ENCODE measurements at regions not wholly inside any gene's neighbourhood (a gene's known extent, or its start where the extent isn't known, plus 50 kb on each side); places are given as distances from the start of the nearest gene placed in this dataset.

GRCh38 chr6:170057034-170057734, 233.7 kb downstream of the DLL1 start:
- H3K9ac ChIP-seq (replicated peaks; ENCODE audit: extremely low read depth, insufficient read depth, low read length), result no peak overlapping the region
- dilution Hi-C loops (cut with MboI; ENCODE audit: extremely low pct_ligation_motif_present, low sequenced_read_pairs), result no loop called here
- no peak overlapping the region for H2AFZ ChIP-seq (ENCODE audit: low read depth, low read length)
- H3K4me1 ChIP-seq (ENCODE audit: control insufficient read depth, extremely low read depth, insufficient read depth, low read length), result no peaks in the 10 kb centered on the region
- H3K27ac ChIP-seq (ENCODE audit: insufficient read depth, low read depth, low read length), result no peak overlapping the region
- H3K9me1 ChIP-seq (replicated peaks; ENCODE audit: control insufficient read depth, extremely low read depth, insufficient read depth, low read length), result no peaks in the 10 kb centered on the region
- H3K79me2 ChIP-seq (ENCODE audit: control insufficient read depth, insufficient read depth, low read length), result no peaks in the 10 kb centered on the region
- ChIA-PET POLR2A (no interaction called here), CTCF (no interaction called here)
- H3K4me3 ChIP-seq (replicated peaks in 1 of 3; ENCODE audit: insufficient read depth in 1 of 3, low read depth in 1 of 3, low read length in 3 of 3), result no peak overlapping the region
- H3K36me3 ChIP-seq (ENCODE audit: control insufficient read depth in 2 of 2, extremely low read depth in 1 of 2, insufficient read depth in 2 of 2, low read length in 2 of 2), result no peaks in the 10 kb centered on the region
- BruUV-seq (replicated peaks), result no TSS peak
- no peaks in the 10 kb centered on the region for H3K27me3 ChIP-seq (ENCODE audit: control insufficient read depth in 2 of 2, insufficient read depth in 2 of 2, low read length in 2 of 2)
- DNase-seq (ENCODE audit: low read depth, low spot score) (no peak), FAIRE-seq (no peak)
- intact Hi-C loops (cut with micrococcal nuclease), result no loop called here
- H3K4me2 ChIP-seq (ENCODE audit: insufficient read depth, low read length), result no peak overlapping the region
- no peaks in the 10 kb centered on the region for H3K9me3 ChIP-seq (replicated peaks; ENCODE audit: control insufficient read depth, insufficient read depth, low read length)
- TF ChIP-seq CTCF (IDR thresholded peaks at IDR 0.05; ENCODE audit: extremely low read depth in 1 of 2, insufficient read depth in 1 of 2, low read depth in 1 of 2, low read length in 2 of 2) (no peak), POLR2AphosphoS5 (IDR thresholded peaks at IDR 0.05; ENCODE audit: insufficient read depth, low read depth, low read length) (no peak), MAX (IDR thresholded peaks at IDR 0.05; ENCODE audit: insufficient read depth, insufficient read length) (no peak), JUN (IDR thresholded peaks at IDR 0.05; ENCODE audit: borderline replicate concordance, insufficient read depth, insufficient read length, low read depth) (no peak), EZH2 (IDR thresholded peaks at IDR 0.05; ENCODE audit: borderline replicate concordance, low read depth, low read length, severe bottlenecking) (no peak), FOS (IDR thresholded peaks at IDR 0.05; ENCODE audit: borderline replicate concordance, insufficient read depth, low read length) (no peak), GATA2 (IDR thresholded peaks at IDR 0.05; ENCODE audit: insufficient read depth, insufficient read length, low read depth, low read length) (no peak), MYC (IDR thresholded peaks at IDR 0.05; ENCODE audit: low read depth, low read length) (no peak), POLR2A (IDR thresholded peaks at IDR 0.05; ENCODE audit: low read depth, low read length) (no peak)
- no peaks in the 10 kb centered on the region for H4K20me1 ChIP-seq (replicated peaks; ENCODE audit: control insufficient read depth, extremely low read depth, insufficient read depth, low read length)
